ENCODE measurements at regions not wholly inside any gene's neighbourhood (a gene's known extent, or its start where the extent isn't known, plus 50 kb on each side); places are given as distances from the start of the nearest gene placed in this dataset.

DNA sequence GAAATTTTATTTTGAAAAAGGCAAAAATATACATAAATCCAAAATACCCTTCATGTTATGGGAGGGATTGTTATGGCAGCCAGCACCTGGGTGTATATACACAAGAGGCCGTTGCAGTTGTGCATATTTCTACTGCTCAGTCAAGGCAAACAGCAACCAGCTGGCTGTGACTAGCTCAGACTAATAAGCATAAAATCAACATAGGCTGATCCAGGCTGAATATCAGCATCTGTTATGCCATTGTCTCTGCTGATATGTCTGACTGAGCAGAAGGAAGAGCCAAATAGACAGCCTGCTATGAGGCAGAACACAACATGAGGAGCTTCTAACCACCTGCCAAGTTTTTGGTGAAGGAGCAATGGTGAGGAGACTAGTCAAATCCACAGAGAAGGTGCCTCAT is 457.5 kb upstream of the ALCAM start:
- no TSS peak for BruUV-seq (replicated peaks)
- H3K27ac ChIP-seq (ENCODE audit: low read length), result no peak overlapping the region
- POLR2A ChIA-PET, result no interaction called here
- in situ Hi-C loops (cut with HindIII; ENCODE audit: low pct_unique_long_range_greater_than_20kb, low sequenced_read_pairs), result no loop called here
- no peaks in the 10 kb centered on the region for H3K27me3 ChIP-seq (ENCODE audit: control insufficient read depth, insufficient read depth, low read length)
- no peaks in the 10 kb centered on the region for H3K4me1 ChIP-seq (ENCODE audit: control insufficient read depth, insufficient read depth, low read length)
- ATAC-seq, result no peak
- intact Hi-C loops (cut with micrococcal nuclease; ENCODE audit: unreplicated experiment), result no loop called here
- H3K9me3 ChIP-seq (ENCODE audit: control insufficient read depth, insufficient read depth, low read depth, low read length), result no peaks in the 10 kb centered on the region; the same call in 1 of the 2 replicates
- no peak for TF ChIP-seq POLR2AphosphoS5 (IDR thresholded peaks at IDR 0.05; ENCODE audit: low read depth, low read length)
- TF ChIP-seq SIN3A (IDR thresholded peaks at IDR 0.05; ENCODE audit: borderline replicate concordance, insufficient read depth, low read depth, low read length), result no peak
- TF ChIP-seq, protein P1, sequence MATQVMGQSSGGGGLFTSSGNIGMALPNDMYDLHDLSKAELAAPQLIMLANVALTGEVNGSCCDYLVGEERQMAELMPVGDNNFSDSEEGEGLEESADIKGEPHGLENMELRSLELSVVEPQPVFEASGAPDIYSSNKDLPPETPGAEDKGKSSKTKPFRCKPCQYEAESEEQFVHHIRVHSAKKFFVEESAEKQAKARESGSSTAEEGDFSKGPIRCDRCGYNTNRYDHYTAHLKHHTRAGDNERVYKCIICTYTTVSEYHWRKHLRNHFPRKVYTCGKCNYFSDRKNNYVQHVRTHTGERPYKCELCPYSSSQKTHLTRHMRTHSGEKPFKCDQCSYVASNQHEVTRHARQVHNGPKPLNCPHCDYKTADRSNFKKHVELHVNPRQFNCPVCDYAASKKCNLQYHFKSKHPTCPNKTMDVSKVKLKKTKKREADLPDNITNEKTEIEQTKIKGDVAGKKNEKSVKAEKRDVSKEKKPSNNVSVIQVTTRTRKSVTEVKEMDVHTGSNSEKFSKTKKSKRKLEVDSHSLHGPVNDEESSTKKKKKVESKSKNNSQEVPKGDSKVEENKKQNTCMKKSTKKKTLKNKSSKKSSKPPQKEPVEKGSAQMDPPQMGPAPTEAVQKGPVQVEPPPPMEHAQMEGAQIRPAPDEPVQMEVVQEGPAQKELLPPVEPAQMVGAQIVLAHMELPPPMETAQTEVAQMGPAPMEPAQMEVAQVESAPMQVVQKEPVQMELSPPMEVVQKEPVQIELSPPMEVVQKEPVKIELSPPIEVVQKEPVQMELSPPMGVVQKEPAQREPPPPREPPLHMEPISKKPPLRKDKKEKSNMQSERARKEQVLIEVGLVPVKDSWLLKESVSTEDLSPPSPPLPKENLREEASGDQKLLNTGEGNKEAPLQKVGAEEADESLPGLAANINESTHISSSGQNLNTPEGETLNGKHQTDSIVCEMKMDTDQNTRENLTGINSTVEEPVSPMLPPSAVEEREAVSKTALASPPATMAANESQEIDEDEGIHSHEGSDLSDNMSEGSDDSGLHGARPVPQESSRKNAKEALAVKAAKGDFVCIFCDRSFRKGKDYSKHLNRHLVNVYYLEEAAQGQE (IDR thresholded peaks at IDR 0.05; ENCODE audit: insufficient read depth in 1 of 2, low read depth in 2 of 2, low read length in 1 of 2), result no peak
- no peak for TF ChIP-seq TCF7L2 (IDR thresholded peaks at IDR 0.05; ENCODE audit: low read depth, low read length)
- TF ChIP-seq CTCF (IDR thresholded peaks at IDR 0.05), result no peak
- no peak for DNase-seq (ENCODE audit: low read depth, low spot score)
- no peak overlapping the region for H3K4me3 ChIP-seq (ENCODE audit: low read depth in 2 of 2, low read length in 2 of 2)
- CTCF ChIA-PET, result no interaction called here
- H3K36me3 ChIP-seq (ENCODE audit: control insufficient read depth, insufficient read depth, low read length), result no peaks in the 10 kb centered on the region

DNA sequence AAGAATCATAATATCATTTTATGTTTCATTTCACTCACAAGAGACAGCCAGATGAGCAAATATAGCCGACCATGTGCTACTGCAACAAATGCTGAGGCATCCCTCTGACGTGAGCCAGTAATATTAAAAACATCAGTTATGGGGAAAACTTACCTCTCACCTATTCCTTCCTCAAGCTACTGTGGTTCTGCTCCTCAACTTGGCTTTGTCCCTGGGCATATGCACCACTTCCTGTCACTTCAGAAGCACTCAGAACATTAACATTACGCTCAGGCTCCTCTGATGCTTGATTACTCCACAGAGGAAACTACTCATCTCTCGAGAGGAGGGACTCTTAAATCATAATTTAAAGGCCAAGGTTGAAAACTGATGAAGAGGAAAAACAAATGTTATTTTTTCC is 457.0 kb upstream of the ALCAM start:
- Histone ChIP-seq H3K4me3 (ENCODE audit: low read depth in 2 of 2, low read length in 2 of 2) (no peak overlapping the region), H3K9me3 (ENCODE audit: control insufficient read depth, insufficient read depth, low read depth, low read length) (no peaks in the 10 kb centered on the region; the same call in 1 of the 2 replicates), H3K27ac (ENCODE audit: low read length) (no peak overlapping the region), H3K36me3 (ENCODE audit: control insufficient read depth, insufficient read depth, low read length) (no peaks in the 10 kb centered on the region), H3K27me3 (ENCODE audit: control insufficient read depth, insufficient read depth, low read length) (no peaks in the 10 kb centered on the region), H3K4me1 (ENCODE audit: control insufficient read depth, insufficient read depth, low read length) (no peaks in the 10 kb centered on the region)
- DNase-seq (ENCODE audit: low read depth, low spot score) (no peak), ATAC-seq (no peak)
- in situ Hi-C loops (cut with HindIII; ENCODE audit: low pct_unique_long_range_greater_than_20kb, low sequenced_read_pairs), result no loop called here
- ChIA-PET POLR2A (no interaction called here), CTCF (no interaction called here)
- intact Hi-C loops (cut with micrococcal nuclease; ENCODE audit: unreplicated experiment), result no loop called here
- no TSS peak for BruUV-seq (replicated peaks)
- TF ChIP-seq SIN3A (IDR thresholded peaks at IDR 0.05; ENCODE audit: borderline replicate concordance, insufficient read depth, low read depth, low read length), result no peak
- TF ChIP-seq CTCF (IDR thresholded peaks at IDR 0.05), result no peak
- TF ChIP-seq POLR2AphosphoS5 (IDR thresholded peaks at IDR 0.05; ENCODE audit: low read depth, low read length), result no peak
- TF ChIP-seq, protein P1 (IDR thresholded peaks at IDR 0.05; ENCODE audit: insufficient read depth in 1 of 2, low read depth in 2 of 2, low read length in 1 of 2), result no peak
- TF ChIP-seq TCF7L2 (IDR thresholded peaks at IDR 0.05; ENCODE audit: low read depth, low read length), result no peak
